Endothelial cell (in vitro differentiated cells): ENCODE measurements at regions not wholly inside any gene's neighbourhood (a gene's known extent, or its start where the extent isn't known, plus 50 kb on each side); places are given as distances from the start of the nearest gene placed in this dataset.

ENCODE experiments used
- DNase-seq: peaks from one replicate; pipeline ENCODE4 v3.0.0; 2021; ENCODE audit warnings: low spot score
- H3K27ac Mint-ChIP-seq: one replicate; pipeline ENCODE4 v1.8.0; 2021; ENCODE audit warnings: mixed read lengths, inconsistent platforms; ENCODE audit not compliant: unreplicated experiment
- H3K27me3 Mint-ChIP-seq: one replicate; pipeline ENCODE4 v1.8.0; 2021; ENCODE audit warnings: mild to moderate bottlenecking, moderate library complexity, mixed read lengths, inconsistent platforms; ENCODE audit not compliant: unreplicated experiment
- H3K36me3 Mint-ChIP-seq: one replicate; pipeline ENCODE4 v1.8.0; 2021; ENCODE audit warnings: mild to moderate bottlenecking, low read depth, mixed read lengths, inconsistent platforms; ENCODE audit not compliant: unreplicated experiment
- H3K4me1 Mint-ChIP-seq: one replicate; pipeline ENCODE4 v1.8.0; 2021; ENCODE audit warnings: mild to moderate bottlenecking, mixed read lengths, inconsistent platforms; ENCODE audit not compliant: unreplicated experiment
- H3K4me3 Mint-ChIP-seq: one replicate; pipeline ENCODE4 v1.8.0; 2021; ENCODE audit warnings: mild to moderate bottlenecking, mixed read lengths, inconsistent platforms; ENCODE audit not compliant: unreplicated experiment
- H3K9me3 Mint-ChIP-seq: one replicate; pipeline ENCODE4 v1.8.0; 2021; ENCODE audit warnings: mixed read lengths, inconsistent platforms; ENCODE audit not compliant: unreplicated experiment
- CTCF ChIP-seq: fragments of 200-600 bp; sonication (generic); IDR thresholded peaks from one replicate; pipeline ENCODE4 v1.5.0; 2021; ENCODE audit warnings: antibody characterized with exemption; ENCODE audit not compliant: unreplicated experiment

GRCh38 chr20:57896017-57896416 lies 186.2 kb upstream of the PMEPA1 start:
- no peak overlapping the region for H3K27ac Mint-ChIP-seq
- H3K27me3 Mint-ChIP-seq: peaks cover 11% of the 10 kb centered on the region
- no peak for DNase-seq
- H3K9me3 Mint-ChIP-seq: no peaks in the 10 kb centered on the region
- H3K4me3 Mint-ChIP-seq: no peak overlapping the region
- peaks cover 16% of the 10 kb centered on the region for H3K36me3 Mint-ChIP-seq
- H3K4me1 Mint-ChIP-seq: peaks cover 17% of the 10 kb centered on the region
- no peak for TF ChIP-seq CTCF

- DNase-seq: no peak
- H3K27me3 Mint-ChIP-seq: peaks cover 10% of the 10 kb centered on the region
- peaks cover 12% of the 10 kb centered on the region for H3K36me3 Mint-ChIP-seq
- no peaks in the 10 kb centered on the region for H3K9me3 Mint-ChIP-seq
- peaks cover 12% of the 10 kb centered on the region for H3K4me1 Mint-ChIP-seq
- H3K4me3 Mint-ChIP-seq: no peak overlapping the region
- TF ChIP-seq CTCF: no peak
- H3K27ac Mint-ChIP-seq: no peak overlapping the region
These were observed 185.5 kb upstream of the PMEPA1 start for GRCh38 chr20:57895161-57895855.

GRCh38 chr20:57894522-57894921 lies 184.7 kb upstream of the PMEPA1 start:
- no peak overlapping the region for H3K4me3 Mint-ChIP-seq
- DNase-seq: no peak
- peaks cover 10% of the 10 kb centered on the region for H3K27me3 Mint-ChIP-seq
- TF ChIP-seq CTCF: no peak
- peaks cover 12% of the 10 kb centered on the region for H3K36me3 Mint-ChIP-seq
- H3K4me1 Mint-ChIP-seq: peaks cover 7% of the 10 kb centered on the region
- no peak overlapping the region for H3K27ac Mint-ChIP-seq
- H3K9me3 Mint-ChIP-seq: no peaks in the 10 kb centered on the region

GRCh38 chr20:57894096-57894495 lies 184.3 kb upstream of the PMEPA1 start:
- no peak overlapping the region for H3K27ac Mint-ChIP-seq
- DNase-seq: no peak
- H3K36me3 Mint-ChIP-seq: peaks cover 9% of the 10 kb centered on the region
- H3K9me3 Mint-ChIP-seq: no peaks in the 10 kb centered on the region
- H3K27me3 Mint-ChIP-seq: peaks cover 10% of the 10 kb centered on the region
- peaks cover 3% of the 10 kb centered on the region for H3K4me1 Mint-ChIP-seq
- no peak overlapping the region for H3K4me3 Mint-ChIP-seq
- TF ChIP-seq CTCF: no peak

- no peaks in the 10 kb centered on the region for H3K9me3 Mint-ChIP-seq
- TF ChIP-seq CTCF: no peak
- H3K4me1 Mint-ChIP-seq: no peaks in the 10 kb centered on the region
- H3K27ac Mint-ChIP-seq: no peak overlapping the region
- no peak overlapping the region for H3K4me3 Mint-ChIP-seq
- no peak for DNase-seq
- H3K36me3 Mint-ChIP-seq: peaks cover 7% of the 10 kb centered on the region
- peaks cover 6% of the 10 kb centered on the region for H3K27me3 Mint-ChIP-seq
These were observed 183.7 kb upstream of the PMEPA1 start for GRCh38 chr20:57893366-57893999.
